Suprapubic skin (tissue), 4 donors: ENCODE measurements at regions not wholly inside any gene's neighbourhood (a gene's known extent, or its start where the extent isn't known, plus 50 kb on each side); places are given as distances from the start of the nearest gene placed in this dataset.

Experiments
- DNase-seq, 2 donors: peaks; one replicate each; pipeline ENCODE4 v3.0.0-alpha.2; 2019; ENCODE audit warnings: low spot score in 2 of 2
- H3K27ac ChIP-seq: fragments of 200-600 bp; sonication (generic); one replicate; pipeline ENCODE4 v1.5.1; 2019
- H3K27me3 ChIP-seq: fragments of 200-600 bp; sonication (generic); one replicate; pipeline ENCODE4 v1.5.1; 2019
- H3K36me3 ChIP-seq: fragments of 200-600 bp; sonication (generic); one replicate; pipeline ENCODE4 v1.5.1; 2019
- H3K4me1 ChIP-seq: fragments of 200-600 bp; sonication (generic); one replicate; pipeline ENCODE4 v1.5.1; 2019
- H3K4me3 ChIP-seq: fragments of 200-600 bp; sonication (generic); one replicate; pipeline ENCODE4 v1.5.1; 2019; ENCODE audit warnings: mild to moderate bottlenecking
- H3K9me3 ChIP-seq: fragments of 200-600 bp; sonication (generic); one replicate; pipeline ENCODE4 v1.5.1; 2019
- CTCF ChIP-seq, 2 donors: fragments of 200-600 bp in 1 of 2; fragments of 450-650 bp in 1 of 2; sonication (generic) in 1 of 2; IDR thresholded peaks; one replicate each; pipeline ENCODE4 v1.5.1; 2016 to 2019; ENCODE audit warnings: antibody characterized with exemption in 2 of 2, mild to moderate bottlenecking in 1 of 2, moderate library complexity in 1 of 2
- EP300 ChIP-seq: sonication (generic); formaldehyde crosslinking; IDR thresholded peaks from one replicate; pipeline ENCODE4 v1.6.1; 2017; ENCODE audit warnings: antibody characterized with exemption
- POLR2A ChIP-seq, 2 donors: fragments of 450-650 bp; IDR thresholded peaks; one replicate each; pipeline ENCODE4 v1.6.1; 2017; ENCODE audit warnings: antibody characterized with exemption in 2 of 2, mild to moderate bottlenecking in 2 of 2, moderate library complexity in 2 of 2
- POLR2AphosphoS5 ChIP-seq, 3 donors: sonication (generic); formaldehyde crosslinking; IDR thresholded peaks; one replicate each; pipeline ENCODE4 v1.6.1; 2017; ENCODE audit warnings: antibody characterized with exemption in 3 of 3
- WGBS: methylation state at CpG from one replicate; pipeline ENCODE4 v1.1.5; 2018; 5-methylcytosine and 5-hydroxymethylcytosine counted together

GRCh38 chr7:35558841-35559240, 136.1 kb downstream of the HERPUD2 start:
- Histone ChIP-seq H3K27me3 (no peaks in the 10 kb centered on the region), H3K4me3 (no peak overlapping the region), H3K27ac (no peak overlapping the region), H3K4me1 (no peaks in the 10 kb centered on the region), H3K36me3 (no peaks in the 10 kb centered on the region), H3K9me3 (no peaks in the 10 kb centered on the region)
- no peak for TF ChIP-seq CTCF (IDR thresholded peaks at IDR 0.05)
- 92% methylated on average over 4 of the region's 4 CpGs for WGBS
- no peak for DNase-seq

- H3K27me3 ChIP-seq: no peaks in the 10 kb centered on the region
- H3K4me3 ChIP-seq: no peak overlapping the region
- no peaks in the 10 kb centered on the region for H3K36me3 ChIP-seq
- no peaks in the 10 kb centered on the region for H3K9me3 ChIP-seq
- no peak for TF ChIP-seq CTCF (IDR thresholded peaks at IDR 0.05)
- 58% methylated on average over 8 of the region's 8 CpGs for WGBS
- no peak overlapping the region for H3K27ac ChIP-seq
- H3K4me1 ChIP-seq: no peaks in the 10 kb centered on the region
- no peak for DNase-seq
Observed at GRCh38 chr7:35556515-35557471, 138.1 kb downstream of the HERPUD2 start.

GRCh38 chr7:35555934-35556333, 139.0 kb downstream of the HERPUD2 start:
- no peaks in the 10 kb centered on the region for H3K36me3 ChIP-seq
- WGBS: 43% methylated on average over 4 of the region's 4 CpGs
- no peak overlapping the region for H3K27ac ChIP-seq
- no peaks in the 10 kb centered on the region for H3K27me3 ChIP-seq
- no peak for TF ChIP-seq POLR2A (IDR thresholded peaks at IDR 0.05)
- TF ChIP-seq EP300: no peak
- no peak for TF ChIP-seq CTCF (IDR thresholded peaks at IDR 0.05)
- TF ChIP-seq POLR2AphosphoS5 (IDR thresholded peaks at IDR 0.05): no peak
- no peak overlapping the region for H3K4me3 ChIP-seq
- no peaks in the 10 kb centered on the region for H3K9me3 ChIP-seq
- DNase-seq: no peak
- no peaks in the 10 kb centered on the region for H3K4me1 ChIP-seq

GRCh38 chr7:35555386-35555785, 139.5 kb downstream of the HERPUD2 start:
- Histone ChIP-seq H3K4me3 (no peak overlapping the region), H3K4me1 (no peaks in the 10 kb centered on the region), H3K36me3 (no peaks in the 10 kb centered on the region), H3K27me3 (no peaks in the 10 kb centered on the region), H3K27ac (no peak overlapping the region), H3K9me3 (no peaks in the 10 kb centered on the region)
- TF ChIP-seq EP300 (no peak), POLR2A (IDR thresholded peaks at IDR 0.05) (no peak), POLR2AphosphoS5 (IDR thresholded peaks at IDR 0.05) (no peak), CTCF (IDR thresholded peaks at IDR 0.05) (no peak)
- DNase-seq: no peak
- WGBS: 93% methylated on average over 5 of the region's 5 CpGs

GRCh38 chr7:35553519-35553918, 141.4 kb downstream of the HERPUD2 start:
- 37% methylated on average over 2 of the region's 2 CpGs for WGBS
- Histone ChIP-seq H3K4me3 (no peak overlapping the region), H3K27ac (no peak overlapping the region), H3K9me3 (no peaks in the 10 kb centered on the region), H3K36me3 (no peaks in the 10 kb centered on the region), H3K27me3 (no peaks in the 10 kb centered on the region), H3K4me1 (no peaks in the 10 kb centered on the region)
- DNase-seq: no peak
- TF ChIP-seq POLR2AphosphoS5 (IDR thresholded peaks at IDR 0.05) (no peak), EP300 (no peak), POLR2A (IDR thresholded peaks at IDR 0.05) (no peak), CTCF (IDR thresholded peaks at IDR 0.05) (no peak)
